Activated naive CD8-positive, alpha-beta T cell treated with anti-CD3 and anti-CD28 coated beads, Interleukin-2, amount 10 ng/mL, durations not matched to agents 7 days and 5 days (primary cell): ENCODE measurements at regions not wholly inside any gene's neighbourhood (a gene's known extent, or its start where the extent isn't known, plus 50 kb on each side); places are given as distances from the start of the nearest gene placed in this dataset.

Experiments used
- ATAC-seq: fragments of 150-1000 bp; cut with Tn5 transposase; one replicate; pipeline ENCODE4 v1.10.0; 2021; ENCODE audit warnings: low read depth, moderate library complexity
- POLR2A ChIA-PET: fragments of 350-600 bp; sonication (Branson Sonifier 250); formaldehyde crosslinking; loops from one replicate; lab custom pipeline; 2021; ENCODE audit warnings: antibody characterized with exemption; lab: Charles Lee
- DNase-seq: peaks from one replicate; pipeline ENCODE4 v3.0.0; 2021
- H3K27ac Mint-ChIP-seq: one replicate; pipeline ENCODE4 v1.8.0; 2022; ENCODE audit warnings: mild to moderate bottlenecking, mixed read lengths
- H3K27me3 Mint-ChIP-seq: one replicate; pipeline ENCODE4 v1.8.0; 2022; ENCODE audit warnings: mild to moderate bottlenecking, moderate library complexity, mixed read lengths
- H3K36me3 Mint-ChIP-seq: one replicate; pipeline ENCODE4 v1.8.0; 2021; ENCODE audit warnings: mild to moderate bottlenecking, mixed read lengths
- H3K4me1 Mint-ChIP-seq: one replicate; pipeline ENCODE4 v1.8.0; 2021; ENCODE audit warnings: mixed read lengths
- H3K4me3 Mint-ChIP-seq: one replicate; pipeline ENCODE4 v1.8.0; 2022; ENCODE audit warnings: mild to moderate bottlenecking, moderate library complexity, mixed read lengths
- H3K9me3 Mint-ChIP-seq: one replicate; pipeline ENCODE4 v1.8.0; 2021; ENCODE audit warnings: mixed read lengths

GRCh38 chr1:93013145-93014065 is 52.1 kb upstream of the DIPK1A start:
- Mint-ChIP-seq H3K27ac (no peak overlapping the region), H3K36me3 (no peaks in the 10 kb centered on the region), H3K4me3 (no peak overlapping the region), H3K4me1 (peaks cover 6% of the 10 kb centered on the region), H3K27me3 (peaks cover 17% of the 10 kb centered on the region), H3K9me3 (no peaks in the 10 kb centered on the region)
- DNase-seq, result no peak
- ATAC-seq, result no peak
- POLR2A ChIA-PET, result no interaction called here

GRCh38 chr1:93014168-93014567 is 52.9 kb upstream of the DIPK1A start:
- peaks cover 24% of the 10 kb centered on the region for H3K27me3 Mint-ChIP-seq
- peaks cover 6% of the 10 kb centered on the region for H3K4me1 Mint-ChIP-seq
- no peaks in the 10 kb centered on the region for H3K9me3 Mint-ChIP-seq
- POLR2A ChIA-PET, result no interaction called here
- H3K4me3 Mint-ChIP-seq, result no peak overlapping the region
- no peaks in the 10 kb centered on the region for H3K36me3 Mint-ChIP-seq
- no peak for DNase-seq
- ATAC-seq, result no peak
- H3K27ac Mint-ChIP-seq, result no peak overlapping the region

GRCh38 chr1:93015590-93015989 is 54.3 kb upstream of the DIPK1A start:
- peaks cover 26% of the 10 kb centered on the region for H3K27me3 Mint-ChIP-seq
- H3K4me1 Mint-ChIP-seq, result peaks cover 6% of the 10 kb centered on the region
- no peaks in the 10 kb centered on the region for H3K9me3 Mint-ChIP-seq
- H3K4me3 Mint-ChIP-seq, result no peak overlapping the region
- H3K27ac Mint-ChIP-seq, result no peak overlapping the region
- DNase-seq (no peak), ATAC-seq (no peak)
- POLR2A ChIA-PET, result no interaction called here
- no peaks in the 10 kb centered on the region for H3K36me3 Mint-ChIP-seq

- Mint-ChIP-seq H3K27ac (no peak overlapping the region), H3K9me3 (no peaks in the 10 kb centered on the region), H3K4me3 (no peak overlapping the region), H3K27me3 (peaks cover 26% of the 10 kb centered on the region), H3K36me3 (no peaks in the 10 kb centered on the region), H3K4me1 (peaks cover 6% of the 10 kb centered on the region)
- DNase-seq, result no peak
- POLR2A ChIA-PET, result no interaction called here
- ATAC-seq, result no peak
These were observed 54.9 kb upstream of the DIPK1A start for GRCh38 chr1:93016171-93016570.

- Mint-ChIP-seq H3K27me3 (peaks cover 38% of the 10 kb centered on the region), H3K9me3 (no peaks in the 10 kb centered on the region), H3K27ac (no peak overlapping the region), H3K36me3 (no peaks in the 10 kb centered on the region), H3K4me1 (peaks cover 6% of the 10 kb centered on the region), H3K4me3 (no peak overlapping the region)
- POLR2A ChIA-PET, result no interaction called here
- ATAC-seq (peak; percentile 68), DNase-seq (no peak)
These were observed 57.4 kb upstream of the MTF2 start for GRCh38 chr1:93021539-93022134.

- DNase-seq (no peak), ATAC-seq (no peak)
- POLR2A ChIA-PET, result no interaction called here
- Mint-ChIP-seq H3K4me1 (peaks cover 6% of the 10 kb centered on the region), H3K9me3 (no peaks in the 10 kb centered on the region), H3K27me3 (peaks cover 33% of the 10 kb centered on the region), H3K4me3 (no peak overlapping the region), H3K36me3 (no peaks in the 10 kb centered on the region), H3K27ac (no peak overlapping the region)
These were observed 56.5 kb upstream of the MTF2 start for GRCh38 chr1:93022580-93022979.

- Mint-ChIP-seq H3K4me3 (no peak overlapping the region), H3K9me3 (no peaks in the 10 kb centered on the region), H3K4me1 (peaks cover 6% of the 10 kb centered on the region), H3K27ac (no peak overlapping the region), H3K36me3 (no peaks in the 10 kb centered on the region), H3K27me3 (peaks cover 29% of the 10 kb centered on the region)
- POLR2A ChIA-PET, result interaction anchor here (0.6 to 1.0 kb wide), 2 partner anchors 11 to 55 kb away, joined by 3 read pairs; no protein-coding TSS in a partner anchor
- DNase-seq, result no peak
- ATAC-seq, result no peak
These were observed 55.8 kb upstream of the MTF2 start for GRCh38 chr1:93023281-93023680.

- DNase-seq, result no peak
- H3K4me3 Mint-ChIP-seq, result no peak overlapping the region
- no peaks in the 10 kb centered on the region for H3K36me3 Mint-ChIP-seq
- H3K27ac Mint-ChIP-seq, result no peak overlapping the region
- peaks cover 20% of the 10 kb centered on the region for H3K4me1 Mint-ChIP-seq
- peaks cover 19% of the 10 kb centered on the region for H3K27me3 Mint-ChIP-seq
- ATAC-seq, result no peak
- H3K9me3 Mint-ChIP-seq, result no peaks in the 10 kb centered on the region
- POLR2A ChIA-PET, result no interaction called here
These were observed 53.5 kb upstream of the MTF2 start for GRCh38 chr1:93025572-93025971.

GRCh38 chr1:93028542-93028941 is 50.5 kb upstream of the MTF2 start:
- Mint-ChIP-seq H3K9me3 (no peaks in the 10 kb centered on the region), H3K27ac (no peak overlapping the region), H3K4me1 (peaks cover 23% of the 10 kb centered on the region), H3K4me3 (no peak overlapping the region), H3K36me3 (no peaks in the 10 kb centered on the region), H3K27me3 (peaks cover 13% of the 10 kb centered on the region)
- DNase-seq (no peak), ATAC-seq (no peak)
- POLR2A ChIA-PET, result no interaction called here
